HG02763 (cell line): ENCODE measurements at regions not wholly inside any gene's neighbourhood (a gene's known extent, or its start where the extent isn't known, plus 50 kb on each side); places are given as distances from the start of the nearest gene placed in this dataset.
A peak's percentile ranks its signal among the peaks of the same experiment; 100 is the strongest.
"Not testable (repeated sequence)": the region's sequence is repeated elsewhere in the genome, so short reads cannot be mapped to it uniquely, and the experiment has no call there.

Experiments
- ATAC-seq: cut with Tn5 transposase; IDR thresholded peaks from one replicate; pipeline ENCODE4 v1.9.1; 2021; ENCODE audit warnings: mild to moderate bottlenecking, moderate library complexity; ENCODE audit not compliant: unreplicated experiment

DNA sequence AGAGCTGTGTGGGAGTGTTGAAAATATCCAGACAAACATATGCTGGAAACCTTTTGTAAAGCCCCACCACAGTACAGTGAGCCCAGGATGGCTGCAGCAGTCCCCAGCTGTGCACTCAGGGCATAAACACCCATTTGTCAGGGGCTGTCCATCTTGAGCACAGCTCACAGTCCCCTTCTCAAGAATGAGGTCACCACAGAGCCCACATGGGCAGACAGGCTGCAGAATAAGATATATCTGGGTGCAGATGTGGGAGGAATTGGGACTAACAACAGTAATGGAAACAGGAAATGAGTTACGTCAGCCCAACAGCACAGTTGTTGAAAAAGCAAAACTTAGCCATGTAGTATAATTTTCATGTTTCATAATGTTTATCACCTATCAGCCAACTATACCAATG is 219.6 kb downstream of the ETAA1 start:
- ATAC-seq: peak; percentile 85

GRCh38 chr2:67619204-67619603 is 222.1 kb downstream of the ETAA1 start:
- ATAC-seq: no peak

GRCh38 chr2:67623741-67624140 is 226.6 kb downstream of the ETAA1 start:
- not testable (repeated sequence) for ATAC-seq

DNA sequence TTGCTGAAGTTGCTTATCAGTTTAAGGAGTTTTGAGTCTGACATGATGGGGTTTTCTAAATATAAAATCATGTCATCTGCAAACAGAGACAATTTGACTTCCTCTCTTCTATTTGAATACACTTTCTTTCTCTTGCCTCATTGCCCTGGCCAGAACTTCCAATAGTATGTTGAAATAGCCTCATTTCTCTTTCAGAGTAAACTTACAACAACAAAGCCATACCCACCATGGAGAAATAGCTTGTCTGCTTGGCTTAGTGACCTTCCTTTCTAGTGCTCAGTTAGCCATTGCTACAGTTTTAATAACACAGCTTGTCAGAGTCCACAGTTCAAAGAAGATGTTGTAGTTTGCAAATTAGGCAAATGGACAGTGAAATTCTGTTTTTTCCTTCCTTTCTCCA is 228.0 kb downstream of the ETAA1 start:
- ATAC-seq: no peak

GRCh38 chr2:67625690-67626475 is 228.8 kb downstream of the ETAA1 start:
- ATAC-seq: no peak

- no peak for ATAC-seq
Observed at GRCh38 chr2:67626656-67627055, 229.5 kb downstream of the ETAA1 start.

DNA sequence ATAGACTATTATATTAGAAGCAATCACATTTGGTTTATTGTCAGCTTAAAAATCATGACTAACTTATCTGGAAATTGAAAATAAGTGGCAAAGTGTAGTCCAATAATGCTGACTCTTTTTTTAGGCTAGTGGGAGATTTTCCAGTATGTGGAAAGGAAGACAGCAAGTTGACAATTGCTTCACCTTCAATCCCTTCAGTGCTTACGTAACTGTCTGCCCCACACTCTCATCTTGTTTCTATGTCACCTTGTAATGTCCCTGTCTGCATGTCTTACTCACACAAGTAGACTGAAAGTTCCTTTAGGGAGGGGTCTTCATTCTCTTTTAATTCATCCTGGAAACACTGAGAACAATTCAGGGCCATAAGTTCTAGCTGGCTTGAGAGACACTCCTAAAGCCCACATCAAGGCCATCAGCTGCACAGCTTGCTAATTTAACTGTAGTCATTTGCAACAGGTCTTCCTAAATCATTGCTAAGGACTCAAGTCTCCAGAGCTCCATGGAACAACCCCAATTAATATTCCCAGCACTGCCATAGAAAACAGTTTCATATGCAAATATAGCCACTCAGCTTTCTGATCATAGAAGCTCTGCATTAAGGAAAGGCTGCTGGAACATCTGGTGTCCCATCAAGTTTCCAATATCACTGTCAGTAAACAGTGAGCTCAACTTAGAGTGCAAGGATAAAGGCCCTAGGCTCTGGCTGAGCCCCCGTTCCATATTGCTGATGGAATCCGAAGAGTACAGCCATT is 230.5 kb downstream of the ETAA1 start:
- ATAC-seq: no peak

- no peak for ATAC-seq
Observed at GRCh38 chr2:67628892-67629291, 231.8 kb downstream of the ETAA1 start.

- no peak for ATAC-seq
Observed at GRCh38 chr2:67631483-67631882, 234.3 kb downstream of the ETAA1 start.

DNA sequence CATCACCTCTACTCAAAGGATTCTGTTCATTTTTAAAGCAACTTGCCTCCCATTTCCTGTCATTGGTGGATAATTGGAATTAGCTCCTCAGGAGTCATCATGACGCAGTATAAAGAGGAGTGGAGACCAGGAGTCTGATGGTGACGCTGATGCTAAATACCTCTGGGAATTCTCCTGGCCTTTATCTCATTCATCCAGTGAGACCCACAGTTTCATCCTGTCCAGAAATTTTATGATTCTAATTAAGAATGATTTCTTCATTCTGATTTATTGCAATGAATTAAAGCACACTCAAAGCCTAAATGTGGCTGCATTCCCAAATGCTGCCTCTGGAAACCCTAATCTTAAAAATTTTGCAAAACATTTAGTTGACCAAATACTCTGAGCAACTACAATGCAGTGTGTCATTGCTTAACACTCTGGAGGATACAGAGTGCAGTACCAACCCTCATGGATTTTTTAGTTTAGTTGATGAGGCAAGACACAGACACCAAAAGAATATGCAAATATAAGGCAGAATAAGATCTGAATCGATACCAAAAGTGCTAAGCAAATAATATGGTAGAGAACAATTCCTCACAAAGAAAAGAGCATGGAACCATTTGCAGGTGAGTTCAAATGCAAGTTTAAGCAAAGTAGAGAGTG is 236.2 kb downstream of the ETAA1 start:
- no peak for ATAC-seq

GRCh38 chr2:67638146-67638545 is 241.0 kb downstream of the ETAA1 start:
- ATAC-seq: no peak

DNA sequence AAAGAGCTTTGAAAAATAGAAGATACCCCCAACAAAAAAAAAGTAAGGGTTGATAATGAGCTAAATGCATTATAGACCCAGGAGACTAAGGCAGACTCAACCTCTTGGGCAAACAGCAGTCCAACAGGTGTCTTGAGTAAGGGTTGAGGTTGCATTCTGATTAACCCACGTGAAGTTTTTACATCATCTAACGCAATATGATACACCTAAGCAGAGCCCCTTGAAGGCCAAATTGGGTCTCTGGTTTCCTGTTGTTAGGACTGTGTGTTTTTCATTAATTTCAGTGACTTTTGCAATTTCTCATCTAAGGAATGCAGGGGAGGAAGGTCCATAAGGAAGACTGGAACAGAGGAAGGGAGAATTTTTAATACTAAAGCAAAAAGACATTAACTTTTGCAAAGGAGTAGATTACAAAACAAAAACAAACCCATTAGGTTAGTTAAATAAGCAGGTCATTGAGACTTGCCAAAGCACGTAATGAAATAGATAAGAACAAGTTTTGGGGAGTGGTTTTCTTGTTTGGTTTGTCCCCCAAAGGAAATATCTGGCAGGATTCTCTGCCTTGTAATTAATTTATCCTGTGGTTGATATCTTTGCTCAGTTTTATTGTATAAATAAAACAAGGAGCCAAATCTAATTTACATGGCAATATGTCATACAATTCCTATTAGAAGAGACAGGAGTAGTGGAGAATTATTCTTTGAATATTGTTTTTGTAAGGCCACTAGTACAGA is 244.3 kb downstream of the ETAA1 start:
- ATAC-seq: no peak

DNA sequence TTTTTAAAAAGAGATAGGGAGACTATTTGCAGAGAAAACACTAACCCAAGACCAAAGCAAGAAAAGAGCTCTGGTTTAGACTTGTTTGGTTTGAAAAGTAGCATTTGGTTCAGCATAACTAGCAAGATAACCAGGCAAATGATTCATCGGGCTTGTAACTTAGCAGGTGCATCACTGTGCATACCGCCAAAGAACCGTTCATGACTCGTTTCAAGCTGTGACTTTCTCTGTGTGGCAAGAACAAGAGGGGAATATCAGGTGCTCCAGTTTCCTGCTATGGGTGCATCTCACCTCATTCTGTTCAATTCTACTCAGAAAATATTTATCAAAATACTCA is 244.9 kb downstream of the ETAA1 start:
- ATAC-seq: no peak

- ATAC-seq: no peak
Observed at GRCh38 chr2:67642961-67643360, 245.8 kb downstream of the ETAA1 start.

GRCh38 chr2:67645280-67646138 is 248.4 kb downstream of the ETAA1 start:
- no peak for ATAC-seq

- ATAC-seq: no peak
Observed at GRCh38 chr2:67646714-67647333, 249.7 kb downstream of the ETAA1 start.

DNA sequence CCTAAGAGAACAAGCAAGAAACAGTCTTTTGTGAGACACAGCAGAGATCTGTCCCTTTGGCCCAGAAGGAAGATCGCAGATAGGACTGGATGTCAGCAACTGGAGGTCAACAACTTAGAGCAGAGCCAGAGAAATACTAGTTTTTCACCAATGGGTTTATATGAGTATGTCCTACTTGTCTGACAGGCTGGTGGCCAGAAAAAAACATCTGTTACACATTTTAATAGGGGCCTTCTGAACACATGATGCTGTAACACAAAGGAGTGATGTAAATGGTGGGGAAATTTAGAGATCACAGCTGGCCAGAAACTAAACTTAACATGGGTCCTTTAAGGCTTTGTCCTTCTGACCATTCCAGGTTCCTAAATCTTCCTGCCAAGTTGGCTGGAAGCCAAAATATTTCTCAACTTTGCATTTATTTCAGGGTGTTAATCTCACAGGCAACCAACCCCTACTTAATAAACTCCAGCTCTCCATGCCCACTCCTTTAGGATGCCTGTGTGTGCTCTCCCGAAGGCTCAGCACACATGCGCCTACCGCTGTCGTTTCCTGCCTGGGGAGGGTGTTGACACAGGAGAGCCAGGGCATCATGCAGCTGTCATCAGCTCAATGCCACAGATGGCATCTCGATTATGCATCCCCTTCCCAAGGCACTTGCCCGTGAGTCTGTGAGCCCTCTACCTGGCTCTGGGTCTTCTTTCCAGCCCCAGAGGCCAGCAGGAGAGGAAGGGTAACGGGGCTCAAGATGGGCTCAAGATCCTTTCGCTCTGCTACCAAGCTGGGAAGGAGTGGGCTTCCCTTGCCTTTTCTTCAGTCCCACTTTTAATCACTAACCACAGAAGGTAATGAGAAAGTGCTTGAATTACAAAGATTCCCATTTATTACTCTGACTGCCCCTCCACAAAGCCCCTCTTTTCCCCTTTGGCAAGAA is 252.5 kb downstream of the ETAA1 start:
- no peak for ATAC-seq

GRCh38 chr2:67650291-67651133 is 253.4 kb downstream of the ETAA1 start:
- no peak for ATAC-seq
